ENCODE measurements at regions not wholly inside any gene's neighbourhood (a gene's known extent, or its start where the extent isn't known, plus 50 kb on each side); places are given as distances from the start of the nearest gene placed in this dataset.

DNA sequence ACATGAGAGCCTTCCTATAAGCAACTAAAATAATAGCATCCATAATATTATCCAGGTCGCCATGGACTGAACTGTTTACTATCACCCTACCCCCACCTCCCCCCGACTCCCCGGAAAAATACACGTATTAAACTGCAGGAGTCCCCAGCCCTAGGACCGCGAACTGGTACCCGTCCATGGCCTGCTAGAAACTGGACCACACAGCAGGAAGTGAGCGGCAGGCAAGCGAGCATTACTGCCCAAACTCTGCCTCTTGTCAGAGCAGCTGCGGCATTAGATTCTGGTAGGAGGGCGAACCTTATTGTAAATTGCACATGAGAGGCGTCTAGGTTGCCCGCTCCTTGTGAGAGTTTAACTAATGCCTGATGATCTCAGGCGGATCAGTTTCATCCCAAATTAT lies 405.8 kb upstream of the ADGRL3 start:
- no peak for TF ChIP-seq POLR2AphosphoS5 (IDR thresholded peaks at IDR 0.05; ENCODE audit: low read depth, low read length)
- no peak for TF ChIP-seq EZH2 (IDR thresholded peaks at IDR 0.05; ENCODE audit: low read depth, low read length, severe bottlenecking)
- TF ChIP-seq, protein P1, sequence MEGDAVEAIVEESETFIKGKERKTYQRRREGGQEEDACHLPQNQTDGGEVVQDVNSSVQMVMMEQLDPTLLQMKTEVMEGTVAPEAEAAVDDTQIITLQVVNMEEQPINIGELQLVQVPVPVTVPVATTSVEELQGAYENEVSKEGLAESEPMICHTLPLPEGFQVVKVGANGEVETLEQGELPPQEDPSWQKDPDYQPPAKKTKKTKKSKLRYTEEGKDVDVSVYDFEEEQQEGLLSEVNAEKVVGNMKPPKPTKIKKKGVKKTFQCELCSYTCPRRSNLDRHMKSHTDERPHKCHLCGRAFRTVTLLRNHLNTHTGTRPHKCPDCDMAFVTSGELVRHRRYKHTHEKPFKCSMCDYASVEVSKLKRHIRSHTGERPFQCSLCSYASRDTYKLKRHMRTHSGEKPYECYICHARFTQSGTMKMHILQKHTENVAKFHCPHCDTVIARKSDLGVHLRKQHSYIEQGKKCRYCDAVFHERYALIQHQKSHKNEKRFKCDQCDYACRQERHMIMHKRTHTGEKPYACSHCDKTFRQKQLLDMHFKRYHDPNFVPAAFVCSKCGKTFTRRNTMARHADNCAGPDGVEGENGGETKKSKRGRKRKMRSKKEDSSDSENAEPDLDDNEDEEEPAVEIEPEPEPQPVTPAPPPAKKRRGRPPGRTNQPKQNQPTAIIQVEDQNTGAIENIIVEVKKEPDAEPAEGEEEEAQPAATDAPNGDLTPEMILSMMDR (IDR thresholded peaks at IDR 0.05; ENCODE audit: control extremely low read depth in 1 of 3, insufficient read depth in 1 of 3, low read depth in 1 of 3, low read length in 3 of 3) = no peak
- no peak for TF ChIP-seq SIN3A (conservative IDR thresholded peaks at IDR 0.05 in 1 of 2, IDR thresholded peaks at IDR 0.05 in 1 of 2; ENCODE audit: low read depth in 1 of 2, low read length in 2 of 2)
- TF ChIP-seq POLR2A (IDR thresholded peaks at IDR 0.05; ENCODE audit: control extremely low read depth in 1 of 2, low read depth in 2 of 2, low read length in 2 of 2) = no peak
- no peak for TF ChIP-seq GABPA (IDR thresholded peaks at IDR 0.05; ENCODE audit: borderline replicate concordance, insufficient read depth, low read length)
- TF ChIP-seq EGR1 (IDR thresholded peaks at IDR 0.05; ENCODE audit: borderline replicate concordance, low read depth, low read length) = no peak
- no peak for TF ChIP-seq ASH2L (IDR thresholded peaks at IDR 0.05; ENCODE audit: low read length)
- TF ChIP-seq EP300 (IDR thresholded peaks at IDR 0.05; ENCODE audit: borderline replicate concordance in 1 of 2, low read depth in 2 of 2, low read length in 2 of 2) = no peak
- TF ChIP-seq GTF2F1 (IDR thresholded peaks at IDR 0.05; ENCODE audit: borderline replicate concordance, low read depth, low read length) = no peak
- no peak for TF ChIP-seq BCL11A (IDR thresholded peaks at IDR 0.05; ENCODE audit: low read depth in 2 of 2, low read length in 2 of 2)
- no peak for TF ChIP-seq HDAC2 (IDR thresholded peaks at IDR 0.05; ENCODE audit: borderline replicate concordance in 1 of 2, low read depth in 2 of 2, low read length in 2 of 2)
